ENCODE measurements at regions not wholly inside any gene's neighbourhood (a gene's known extent, or its start where the extent isn't known, plus 50 kb on each side); places are given as distances from the start of the nearest gene placed in this dataset.
A peak's percentile ranks its signal among the peaks of the same experiment; 100 is the strongest.

DNA sequence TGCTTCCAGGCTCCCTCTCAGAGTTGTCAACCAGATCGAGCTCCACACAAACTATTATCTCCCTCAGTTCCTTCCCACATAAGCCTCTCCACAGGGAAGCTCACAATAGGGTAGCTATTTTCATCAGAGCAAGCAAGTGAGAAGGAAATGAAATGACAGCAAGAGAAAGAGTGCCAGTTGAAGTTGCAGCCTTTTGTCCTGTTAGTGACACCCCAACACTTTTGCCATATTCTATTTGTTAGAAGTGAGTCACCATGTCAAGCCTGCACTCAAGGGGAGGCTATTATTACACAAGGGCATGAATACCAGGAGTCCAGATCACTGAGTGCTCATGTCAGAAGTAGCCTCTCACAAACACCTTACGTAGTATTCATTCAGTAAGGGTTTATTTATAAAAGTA lies 266.3 kb upstream of the NOCT start:
- peak; percentile 73 for DNase-seq (ENCODE audit: low read depth)

GRCh38 chr4:138741766-138742377 lies 273.7 kb upstream of the NOCT start:
- Histone ChIP-seq H3K4me3 (ENCODE audit: low read depth, low read length) (no peak overlapping the region), H3K36me3 (ENCODE audit: control insufficient read depth, insufficient read depth, low read length) (no peaks in the 10 kb centered on the region), H3K27me3 (ENCODE audit: control insufficient read depth, insufficient read depth, low read length) (no peaks in the 10 kb centered on the region)
- DNase-seq (ENCODE audit: low read depth) (no peak), FAIRE-seq (no peak)
- no peak for TF ChIP-seq CTCF (IDR thresholded peaks at IDR 0.05; ENCODE audit: insufficient read depth, low read length, severe bottlenecking)

More for the DNA sequence above, 266.3 kb upstream of the NOCT start:
- Histone ChIP-seq H3K4me3 (ENCODE audit: low read depth, low read length) (no peak overlapping the region), H3K36me3 (ENCODE audit: control insufficient read depth, insufficient read depth, low read length) (no peaks in the 10 kb centered on the region), H3K27me3 (ENCODE audit: control insufficient read depth, insufficient read depth, low read length) (no peaks in the 10 kb centered on the region)
- no peak for FAIRE-seq
- no peak for TF ChIP-seq CTCF (IDR thresholded peaks at IDR 0.05; ENCODE audit: insufficient read depth, low read length, severe bottlenecking)

DNA sequence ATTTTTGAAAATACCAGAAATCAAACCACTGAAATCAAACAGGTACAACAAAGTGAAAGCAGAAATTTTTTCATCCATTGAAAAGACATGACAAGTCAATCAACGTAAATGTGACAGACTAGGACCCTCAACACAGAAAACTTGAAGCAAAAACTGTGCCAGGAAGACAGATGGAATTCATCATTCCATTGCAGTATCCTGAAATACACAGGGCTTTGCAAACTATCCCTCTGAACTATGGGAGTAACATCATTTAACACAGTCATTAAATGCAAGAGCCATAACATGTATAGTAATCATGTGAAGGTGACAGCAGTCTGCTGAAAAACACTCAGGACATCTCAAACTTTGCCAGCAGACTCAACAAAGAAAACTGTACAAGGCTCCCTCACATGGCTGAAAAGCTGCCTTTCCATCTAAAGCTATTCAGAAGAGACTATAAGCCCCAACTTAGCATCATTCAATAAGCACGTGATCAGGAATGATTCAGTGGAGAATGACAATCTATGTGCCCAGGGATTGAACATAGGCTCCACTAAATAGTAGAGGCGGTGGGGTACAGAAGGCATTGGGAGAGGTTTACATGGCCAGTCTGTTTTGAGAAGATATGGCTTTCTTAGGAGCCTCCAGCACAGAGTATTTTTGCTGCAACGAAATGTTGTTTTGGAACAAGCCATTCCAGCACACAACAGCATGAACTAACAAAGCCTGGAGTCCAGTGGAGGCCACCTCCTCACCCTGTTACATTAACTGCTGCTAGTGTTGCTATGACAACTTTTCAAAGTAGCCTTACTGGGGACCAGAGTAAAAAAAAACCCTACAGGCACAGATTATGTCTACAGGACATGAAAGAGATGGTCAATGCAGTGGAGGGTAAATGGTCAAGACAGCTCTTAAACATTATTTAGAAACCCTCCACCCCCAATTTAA lies 274.5 kb upstream of the NOCT start:
- H3K27me3 ChIP-seq (ENCODE audit: control insufficient read depth, insufficient read depth, low read length): no peaks in the 10 kb centered on the region
- no peak for TF ChIP-seq CTCF (IDR thresholded peaks at IDR 0.05; ENCODE audit: insufficient read depth, low read length, severe bottlenecking)
- no peak overlapping the region for H3K4me3 ChIP-seq (ENCODE audit: low read depth, low read length)
- DNase-seq (ENCODE audit: low read depth): no peak
- H3K36me3 ChIP-seq (ENCODE audit: control insufficient read depth, insufficient read depth, low read length): no peaks in the 10 kb centered on the region
- FAIRE-seq: no peak

- TF ChIP-seq CTCF (IDR thresholded peaks at IDR 0.05; ENCODE audit: insufficient read depth, low read length, severe bottlenecking): no peak
- Histone ChIP-seq H3K36me3 (ENCODE audit: control insufficient read depth, insufficient read depth, low read length) (no peaks in the 10 kb centered on the region), H3K27me3 (ENCODE audit: control insufficient read depth, insufficient read depth, low read length) (no peaks in the 10 kb centered on the region), H3K4me3 (ENCODE audit: low read depth, low read length) (no peak overlapping the region)
- DNase-seq (ENCODE audit: low read depth) (peak; percentile 73), FAIRE-seq (no peak)
Measured at GRCh38 chr4:138736362-138736761, 279.2 kb upstream of the NOCT start.

DNA sequence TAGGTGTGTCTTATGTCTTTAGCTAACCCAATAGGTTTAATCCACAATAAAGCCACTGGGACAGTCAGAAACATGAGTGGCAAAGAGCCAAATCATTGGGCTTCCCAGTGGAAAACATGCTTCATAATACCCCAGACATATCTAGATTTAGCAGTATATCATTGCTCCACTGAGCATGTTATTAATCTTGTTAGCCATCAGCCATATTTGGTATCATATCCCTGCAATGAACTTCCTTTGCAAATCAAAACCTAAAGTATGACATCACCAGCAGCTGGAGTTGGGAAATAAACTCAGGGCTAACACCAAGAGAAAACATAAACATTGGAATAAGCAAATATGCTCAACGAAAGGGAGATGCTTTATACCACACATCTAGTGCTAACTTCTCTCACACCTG lies 280.8 kb upstream of the NOCT start:
- Histone ChIP-seq H3K27me3 (ENCODE audit: control insufficient read depth, insufficient read depth, low read length) (no peaks in the 10 kb centered on the region), H3K4me3 (ENCODE audit: low read depth, low read length) (no peak overlapping the region), H3K36me3 (ENCODE audit: control insufficient read depth, insufficient read depth, low read length) (no peaks in the 10 kb centered on the region)
- DNase-seq (ENCODE audit: low read depth): peak; percentile 76
- TF ChIP-seq CTCF (IDR thresholded peaks at IDR 0.05; ENCODE audit: insufficient read depth, low read length, severe bottlenecking): no peak
- no peak for FAIRE-seq
